CMK (cell line): ENCODE measurements at regions not wholly inside any gene's neighbourhood (a gene's known extent, or its start where the extent isn't known, plus 50 kb on each side); places are given as distances from the start of the nearest gene placed in this dataset.

Source experiments
- DNase-seq: peaks from one replicate; pipeline ENCODE4 v3.0.0-alpha.2; 2010; ENCODE audit warnings: low read depth

DNA sequence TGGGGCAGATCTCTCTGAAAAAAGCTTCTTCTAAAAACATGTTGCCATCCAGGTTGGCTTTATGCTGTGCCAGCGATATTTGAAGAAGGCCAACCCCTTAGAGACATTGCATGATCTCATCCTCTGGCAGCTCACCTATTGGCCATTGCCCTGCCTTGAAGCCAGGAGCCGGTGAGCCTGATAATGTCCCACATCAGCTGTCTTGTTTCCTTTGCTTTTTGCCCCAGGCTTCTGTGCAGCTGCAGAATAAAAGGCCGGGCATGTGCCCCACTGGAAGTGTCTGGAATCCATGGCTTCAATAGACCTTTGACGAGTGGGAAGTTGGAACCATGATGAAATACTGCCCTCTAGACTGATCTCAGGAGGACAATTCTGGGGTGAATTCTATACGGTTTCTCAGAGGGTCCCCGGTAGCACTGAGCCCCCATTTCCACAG is 523.5 kb upstream of the ZEB2 start:
- DNase-seq, result no peak

DNA sequence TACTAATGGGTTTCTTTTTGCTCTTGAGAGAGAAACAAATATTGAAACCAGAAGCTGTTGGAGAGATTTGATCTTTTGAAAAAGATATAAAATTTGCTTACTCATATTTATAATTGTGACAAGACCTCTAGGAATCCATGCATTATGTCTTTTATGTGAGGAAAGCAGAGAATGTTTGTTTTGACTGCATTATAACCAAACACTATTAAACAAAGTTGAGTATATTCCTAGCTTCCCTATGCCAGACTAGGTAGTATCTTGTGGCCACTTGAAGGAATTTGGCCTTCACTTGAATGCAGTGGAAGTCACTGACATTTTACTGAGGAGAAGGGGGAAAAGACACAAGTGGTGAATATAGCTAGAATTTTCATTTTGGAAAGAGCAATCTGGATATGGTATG is 521.8 kb upstream of the ZEB2 start:
- no peak for DNase-seq

DNA sequence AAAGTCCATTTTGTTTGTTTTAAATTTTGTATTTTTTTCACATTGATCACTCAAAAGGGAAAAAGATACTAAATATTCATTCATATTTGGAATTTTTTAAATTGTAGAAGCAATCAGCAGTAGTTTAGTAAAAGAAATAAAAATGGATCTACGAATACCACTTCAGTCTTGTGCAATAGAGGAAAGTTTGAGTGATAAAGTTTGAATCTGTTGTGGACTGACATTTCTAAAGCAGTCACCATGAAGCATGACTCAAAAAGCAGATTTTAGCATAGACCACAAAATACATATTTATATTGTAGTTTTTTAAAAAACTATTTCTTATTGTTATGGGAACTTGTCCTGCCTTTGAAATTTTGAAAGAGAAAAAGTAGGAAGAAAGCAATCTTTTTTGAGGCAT is 520.5 kb upstream of the ZEB2 start:
- no peak for DNase-seq

DNA sequence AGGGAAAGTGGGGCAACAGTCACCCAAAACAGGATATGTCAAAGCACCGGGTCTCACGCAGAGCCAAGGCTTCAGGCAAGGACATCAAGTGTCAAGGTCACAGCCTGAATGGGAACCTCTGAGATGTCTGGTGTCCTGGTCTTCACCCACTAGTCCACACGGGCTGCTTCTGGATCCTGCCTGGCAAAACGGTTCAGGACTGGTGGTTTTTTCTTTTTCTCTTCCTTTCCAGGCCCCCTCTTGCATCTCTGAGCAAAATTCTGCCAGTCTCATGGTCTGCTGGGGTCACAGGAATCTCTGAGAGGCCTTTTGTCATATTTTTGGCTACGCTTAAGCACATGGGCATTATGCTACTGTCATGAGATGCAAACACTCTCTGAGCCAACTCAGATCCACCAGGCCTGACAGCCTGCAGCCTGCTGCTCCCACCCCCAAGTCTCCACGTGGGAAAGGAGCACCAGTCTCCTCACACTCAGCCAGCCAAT is 518.2 kb upstream of the ZEB2 start:
- DNase-seq, result no peak

DNA sequence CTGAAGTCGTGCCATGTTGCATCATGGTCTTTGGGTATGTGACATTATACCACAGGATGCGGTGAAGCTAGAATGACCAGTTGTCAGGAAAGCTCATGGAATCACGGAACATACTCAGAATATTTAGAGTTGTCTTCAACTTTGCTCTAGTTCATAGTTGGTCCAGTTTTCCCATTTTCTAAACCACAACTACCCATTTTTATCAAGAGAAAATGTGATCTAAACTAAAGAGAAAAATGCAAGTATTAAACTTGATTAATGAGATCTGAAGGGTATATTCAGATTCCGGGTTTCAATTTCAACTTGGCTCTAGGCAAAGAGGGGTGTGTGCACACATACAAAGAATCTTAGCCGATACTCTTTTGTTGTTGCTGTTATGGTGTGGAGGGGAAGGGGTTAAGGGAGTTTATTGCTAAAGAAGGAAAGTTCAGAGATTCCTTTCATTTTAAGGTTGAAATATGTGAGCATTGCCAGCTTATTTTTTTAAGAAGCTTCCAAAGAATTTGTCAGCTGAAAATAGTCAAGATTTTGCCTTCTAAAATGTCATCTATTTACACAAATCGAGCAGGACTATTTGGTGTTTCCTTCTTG is 516.6 kb upstream of the ZEB2 start:
- DNase-seq, result no peak

DNA sequence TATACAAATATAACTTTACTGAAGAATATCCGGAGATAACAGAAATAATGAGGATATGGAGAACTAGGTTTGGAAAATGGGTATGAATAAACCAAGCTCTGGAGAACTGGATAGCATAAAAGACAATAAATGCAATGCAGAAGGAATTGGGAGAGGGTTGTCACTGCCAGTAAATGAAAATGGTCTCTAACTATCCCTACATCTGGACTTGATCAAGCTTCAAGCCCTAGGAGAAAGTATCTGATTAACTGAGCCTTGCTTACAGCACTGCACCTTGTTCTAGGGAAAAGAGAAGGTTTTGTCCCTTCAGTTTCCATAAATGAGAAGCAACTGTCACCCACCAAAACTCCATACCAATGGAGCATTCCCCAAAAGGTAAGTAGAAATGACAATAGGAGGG is 514.6 kb upstream of the ZEB2 start:
- no peak for DNase-seq

DNA sequence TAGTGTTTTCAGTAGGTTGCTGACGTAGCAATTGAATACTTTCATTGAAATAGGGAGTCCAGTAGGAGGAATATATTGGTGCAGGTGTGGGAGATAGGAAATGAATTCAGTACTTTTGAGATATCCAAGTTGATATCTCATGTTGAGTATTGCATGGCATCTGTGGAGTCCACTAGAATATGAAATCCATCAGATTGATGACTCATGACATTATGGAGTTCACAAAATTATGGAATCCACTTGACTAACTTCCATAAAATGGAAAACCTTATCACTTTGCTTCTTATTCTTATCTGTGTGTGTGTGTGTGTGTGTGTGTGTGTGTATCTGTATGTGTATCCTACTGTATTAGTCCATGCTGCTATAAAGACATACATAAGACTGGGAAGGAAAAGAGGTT is 513.5 kb upstream of the ZEB2 start:
- DNase-seq, result no peak

DNA sequence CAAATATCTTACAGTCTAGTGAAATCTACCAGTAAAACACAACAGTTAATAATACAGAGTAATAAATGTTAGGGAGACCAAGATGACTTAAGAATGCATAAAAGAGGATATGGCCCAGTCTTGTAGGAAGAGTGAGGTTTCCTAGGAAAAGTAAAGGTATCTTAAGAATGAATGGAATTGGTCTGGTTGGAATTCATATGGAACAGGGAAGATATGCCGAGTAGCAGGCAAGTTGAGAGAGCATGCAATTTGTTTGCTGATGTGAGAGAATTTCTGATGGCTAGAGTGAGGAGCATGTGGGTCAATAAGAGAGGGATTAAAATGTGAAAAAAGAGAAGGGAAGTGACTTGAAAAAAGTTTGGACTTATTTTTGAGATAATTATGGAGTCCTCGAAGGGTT is 512.9 kb upstream of the ZEB2 start:
- no peak for DNase-seq

DNA sequence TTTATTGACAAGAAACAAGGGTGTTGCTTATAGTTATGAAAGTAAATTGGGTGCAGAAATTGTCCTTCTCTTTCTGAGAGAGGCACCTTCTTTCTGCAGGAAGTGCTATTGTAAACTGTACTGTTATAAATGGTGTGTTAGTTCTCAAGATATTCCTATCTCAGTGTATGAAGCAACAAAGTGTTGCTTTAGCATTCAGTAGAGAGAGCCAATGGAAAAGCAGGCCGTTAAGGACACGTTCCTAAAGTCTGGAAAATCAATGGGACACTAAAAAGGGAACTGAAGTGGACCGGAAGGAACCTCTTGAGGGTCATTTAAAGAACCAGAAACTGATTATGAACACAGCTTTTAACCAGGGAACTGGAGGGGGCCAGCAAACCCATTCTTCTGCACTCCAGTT is 510.0 kb upstream of the ZEB2 start:
- no peak for DNase-seq

DNA sequence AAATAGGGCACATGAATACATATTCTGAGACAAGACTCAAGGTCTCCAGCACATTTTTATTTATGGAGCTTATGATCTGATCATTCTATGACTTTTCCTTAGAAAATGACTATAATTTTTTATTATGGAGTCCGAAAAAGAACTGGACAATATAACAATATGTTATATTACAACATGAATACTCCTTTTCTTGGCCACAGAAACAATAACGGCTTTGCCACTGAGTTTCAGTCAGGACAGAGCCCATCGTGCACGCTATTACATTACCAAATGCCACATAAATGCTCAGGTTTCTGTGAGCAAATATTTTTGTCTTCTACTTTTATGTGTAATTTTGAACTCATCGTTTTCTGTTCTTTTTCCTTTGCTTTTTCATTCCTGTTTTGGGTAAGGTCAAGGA is 509.2 kb upstream of the ZEB2 start:
- DNase-seq, result no peak

DNA sequence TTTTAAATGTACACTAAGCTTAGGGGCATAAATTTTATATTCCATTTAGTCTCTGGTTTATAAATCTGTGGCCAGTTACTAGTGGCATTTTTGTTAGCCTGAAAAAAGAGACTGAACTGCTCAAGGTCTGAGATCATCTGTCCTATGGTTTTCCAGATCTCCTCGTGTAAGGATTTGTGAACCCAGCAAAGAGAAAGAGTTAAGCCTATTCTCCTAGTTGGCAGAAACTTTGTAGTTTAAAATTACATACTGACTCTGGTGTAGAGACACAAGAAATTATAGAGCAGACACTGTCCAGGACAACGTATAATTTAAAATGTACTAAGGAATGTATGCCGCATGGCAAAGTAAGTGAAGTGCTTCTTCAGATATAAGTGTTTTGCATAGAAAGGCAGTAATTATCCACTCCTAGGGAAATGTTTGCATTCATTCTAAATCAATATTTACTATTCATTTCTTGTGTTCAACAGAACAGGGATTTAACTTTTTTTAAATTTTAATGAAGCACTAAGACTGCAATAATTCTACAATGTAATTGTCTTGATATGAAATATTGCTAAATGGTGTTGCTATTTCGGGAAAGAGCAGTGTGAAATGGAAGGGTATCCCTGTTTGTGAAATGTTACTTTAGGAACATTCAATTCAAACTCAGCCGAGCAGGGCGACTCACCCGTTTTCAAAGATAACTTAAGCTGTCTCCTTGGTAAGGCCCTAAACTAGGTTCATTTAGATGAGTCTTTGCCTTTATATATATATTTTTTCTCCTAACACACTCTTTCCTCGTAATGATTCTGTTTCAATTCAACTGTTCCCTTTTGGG is 508.4 kb upstream of the ZEB2 start:
- no peak for DNase-seq

DNA sequence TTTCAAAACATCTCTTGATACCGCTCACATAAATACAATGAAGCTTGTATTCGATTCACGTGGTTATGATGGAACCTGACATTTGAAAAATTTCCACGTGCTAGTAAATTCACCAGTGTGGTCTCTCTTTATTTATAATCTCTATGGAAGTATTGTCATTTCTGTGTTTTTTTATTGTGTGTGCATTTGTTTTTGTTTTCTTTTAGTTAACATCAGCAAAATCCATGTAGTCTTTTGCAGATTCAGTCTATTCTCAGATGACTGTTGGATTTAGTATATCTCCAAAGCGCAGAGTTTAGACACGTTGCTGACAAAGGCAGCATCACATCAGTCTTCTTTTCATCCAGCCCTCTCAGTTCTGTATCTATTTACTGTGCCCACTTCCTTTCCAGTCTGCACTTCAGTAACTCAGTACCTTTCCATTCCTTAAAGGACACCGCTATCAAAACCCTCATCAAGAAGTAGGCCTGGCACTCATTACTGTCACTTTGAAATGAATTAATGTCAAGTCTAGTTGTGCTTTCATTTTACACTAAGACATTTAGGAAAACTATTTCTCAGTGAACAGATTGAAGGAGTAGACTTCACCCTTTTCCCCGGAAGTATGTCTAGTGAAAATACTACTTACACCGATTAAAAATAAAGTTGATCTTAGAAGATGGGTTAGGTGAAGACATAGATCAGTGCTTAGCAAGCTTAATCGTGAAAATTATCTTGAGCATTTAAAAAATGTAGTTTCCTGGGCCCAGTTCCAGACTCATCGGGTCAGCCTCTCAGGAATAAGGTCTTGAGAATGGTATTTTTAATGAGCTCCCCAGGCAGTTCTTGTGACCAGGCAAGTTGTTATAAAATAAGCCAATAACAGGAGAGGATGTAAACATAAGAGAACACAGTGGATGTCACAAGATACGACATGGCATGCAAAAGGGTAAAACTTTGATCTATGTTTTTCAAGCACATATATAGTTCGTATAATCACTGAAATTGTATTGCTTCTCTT is 506.8 kb upstream of the ZEB2 start:
- DNase-seq, result no peak

DNA sequence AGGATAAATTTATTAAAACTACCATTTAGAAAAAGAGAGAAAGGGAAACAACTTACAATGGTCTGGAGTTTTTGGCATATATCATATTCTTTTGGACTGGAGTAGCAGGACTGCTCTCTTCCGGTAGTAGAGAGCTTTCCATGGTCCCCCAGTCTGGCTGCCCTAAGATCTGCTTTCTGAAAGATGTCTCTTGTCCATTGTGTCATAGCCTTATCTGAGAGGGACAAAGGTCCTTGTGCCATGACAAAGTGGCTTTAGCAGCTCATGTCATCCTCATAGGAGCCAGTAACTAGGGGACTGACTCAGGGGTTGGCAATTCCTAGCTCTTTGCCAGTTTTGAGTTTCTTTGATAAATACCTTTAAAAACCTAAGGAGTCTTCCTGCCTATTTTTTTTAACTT is 505.5 kb upstream of the ZEB2 start:
- DNase-seq, result no peak

DNA sequence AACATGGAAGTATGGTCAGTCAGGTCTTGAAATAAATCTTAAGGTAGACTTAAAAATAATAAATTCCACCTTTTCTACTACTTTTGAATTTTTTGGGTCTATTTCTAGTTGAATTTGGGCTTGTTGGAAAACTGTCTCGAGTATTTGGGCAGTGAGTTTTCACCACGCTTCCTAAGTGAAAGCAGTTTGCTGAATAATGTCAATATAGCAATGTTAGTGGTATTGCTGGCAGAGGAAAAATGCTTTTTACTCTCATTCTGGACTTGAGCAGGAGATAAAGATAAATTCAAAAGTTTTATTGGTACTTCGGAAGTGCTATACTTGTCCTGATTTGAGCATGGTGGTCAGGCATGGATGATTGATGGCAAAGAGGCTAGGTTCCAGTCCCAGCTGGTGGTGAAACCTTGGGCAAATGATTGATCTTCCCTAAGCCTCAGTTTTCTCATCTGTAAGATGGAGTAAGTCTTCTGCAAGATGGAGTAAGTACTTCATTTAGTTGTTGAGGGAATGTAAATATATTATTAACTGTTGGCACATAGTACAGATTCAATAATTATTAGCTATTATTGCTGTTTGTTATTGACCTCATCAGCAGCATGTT is 503.5 kb upstream of the ZEB2 start:
- no peak for DNase-seq

DNA sequence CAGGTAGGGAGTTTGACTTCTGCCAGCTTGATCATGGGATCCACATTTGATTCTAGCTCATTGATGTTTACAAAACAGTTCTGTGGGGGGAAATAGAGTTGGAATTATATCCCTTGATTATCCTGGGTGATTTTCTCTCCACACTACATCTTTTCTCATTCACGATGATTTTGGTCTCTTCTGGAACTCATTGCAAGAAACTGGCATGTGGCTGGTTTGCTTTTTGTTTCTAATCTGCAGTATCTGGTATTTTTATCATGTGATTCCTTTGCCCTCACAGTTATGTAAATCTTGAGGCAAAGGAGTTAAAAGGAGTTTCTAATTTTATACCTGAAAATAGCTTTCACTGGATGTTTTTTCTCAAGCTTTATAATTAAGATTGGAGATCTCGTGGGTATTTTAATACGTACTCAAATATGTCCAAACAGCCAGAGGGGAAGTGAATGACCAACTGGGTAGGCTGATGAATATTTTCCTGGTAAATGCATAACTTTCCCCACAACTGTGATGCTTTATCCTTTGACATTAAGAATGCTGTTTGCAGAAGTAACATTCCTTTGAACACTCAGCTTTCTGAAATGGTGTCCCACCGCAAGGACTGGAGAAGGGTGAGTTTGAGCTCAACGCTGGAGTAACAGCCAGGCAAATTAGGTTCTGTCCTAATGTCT is 502.9 kb upstream of the ZEB2 start:
- DNase-seq, result no peak

DNA sequence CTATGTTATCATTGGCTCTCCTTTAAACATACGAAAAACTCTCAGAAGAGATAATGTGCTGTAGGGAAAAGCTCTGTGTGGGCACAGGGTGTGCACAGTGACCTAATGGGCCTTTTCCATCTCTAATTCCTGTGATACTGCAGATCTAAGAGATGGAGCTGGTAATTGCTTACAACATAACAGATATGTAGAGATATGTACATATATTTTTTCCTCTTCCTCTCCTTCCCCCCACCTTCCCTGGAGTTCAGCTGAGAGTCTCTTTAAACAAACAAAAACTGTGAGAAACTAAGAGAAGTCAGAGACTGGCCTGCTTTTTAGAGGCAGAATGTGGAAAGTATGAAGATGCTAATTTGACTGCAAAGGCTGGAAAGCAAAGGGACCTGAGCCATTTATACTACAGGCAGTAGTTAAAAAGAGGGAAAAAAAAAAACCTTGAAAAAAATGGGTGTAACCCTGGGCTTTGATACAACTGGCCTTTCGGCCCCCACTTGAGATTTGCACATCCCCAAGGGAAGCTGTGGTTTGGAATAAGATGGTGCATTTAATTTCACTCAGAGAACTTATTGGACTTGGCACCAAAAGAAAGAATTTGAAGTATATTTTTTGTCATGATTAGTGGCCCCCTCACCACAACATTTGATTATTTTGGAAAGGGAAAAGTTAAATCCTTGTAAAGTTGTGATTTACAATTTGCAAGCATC is 502.2 kb upstream of the ZEB2 start:
- DNase-seq, result no peak

DNA sequence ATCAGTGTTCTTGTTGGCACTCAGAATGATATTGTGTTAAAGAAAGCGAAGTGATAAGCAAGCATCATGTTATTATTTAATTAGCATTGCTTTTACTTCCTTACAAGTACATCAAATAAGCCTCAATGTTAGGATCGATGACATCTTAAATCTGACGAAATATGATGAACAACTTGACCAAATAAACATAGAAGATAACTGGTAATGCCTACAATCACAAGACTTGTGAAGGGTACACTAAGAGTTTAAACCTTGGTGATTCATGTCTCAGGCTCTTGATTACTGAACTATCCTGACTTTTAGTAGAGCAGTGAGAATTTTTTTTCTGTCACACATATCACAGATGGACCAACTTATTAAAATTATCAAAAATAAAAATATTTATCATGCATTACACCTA is 500.8 kb upstream of the ZEB2 start:
- no peak for DNase-seq

DNA sequence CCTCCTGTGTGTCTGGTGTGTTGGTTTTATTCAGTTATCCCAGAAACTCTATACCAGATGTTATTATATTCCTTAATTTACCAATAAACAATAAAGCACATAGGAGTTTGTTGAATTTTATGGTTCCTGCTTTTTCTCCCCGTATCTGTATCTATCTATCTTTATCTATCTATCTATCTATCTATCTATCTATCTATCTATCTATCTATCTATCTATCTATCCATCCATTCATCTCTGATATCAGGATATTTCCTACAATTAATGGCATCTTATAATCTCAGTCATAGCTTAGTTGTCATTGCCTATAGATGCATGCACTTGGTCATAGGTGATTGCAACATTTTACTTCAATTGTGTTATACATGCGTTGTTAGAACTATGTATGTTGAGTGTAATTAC is 500.2 kb upstream of the ZEB2 start:
- no peak for DNase-seq

DNA sequence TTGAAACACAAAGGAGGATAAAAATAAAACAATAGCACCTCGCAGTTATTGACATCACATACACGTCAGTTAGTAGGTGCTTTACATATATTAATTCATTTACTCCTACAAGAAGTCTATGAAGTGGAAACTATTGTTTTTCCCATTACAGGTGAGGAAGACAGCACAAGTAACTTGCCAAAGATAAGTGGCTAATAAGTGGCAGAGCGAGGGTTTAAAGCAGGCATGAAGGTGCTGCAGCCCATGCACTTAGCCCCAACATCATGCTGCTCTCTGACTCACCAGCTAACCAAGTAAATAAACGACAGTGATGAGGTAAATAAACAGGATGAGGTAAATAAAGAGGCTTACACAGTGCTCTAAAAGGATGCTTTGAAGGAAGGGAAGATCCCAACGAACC is 498.6 kb upstream of the ZEB2 start:
- DNase-seq, result no peak

DNA sequence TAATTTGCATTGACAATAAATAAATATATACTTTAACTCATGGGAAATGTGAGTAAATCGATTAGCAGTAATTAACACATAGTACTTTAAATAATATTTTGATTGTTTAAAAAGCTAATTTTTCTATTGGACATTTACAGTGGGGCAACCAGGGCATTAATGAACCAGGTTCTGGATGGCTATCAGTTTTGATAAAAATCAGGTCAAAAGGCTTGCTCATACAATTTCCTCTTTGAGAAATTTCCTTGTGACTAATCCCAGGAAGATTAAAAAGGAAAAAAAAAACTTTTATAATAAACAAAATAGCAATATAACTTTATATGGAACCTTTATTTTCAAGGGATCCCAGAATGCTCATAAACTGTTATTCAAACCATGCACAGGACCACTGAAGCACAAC is 497.2 kb upstream of the ZEB2 start:
- no peak for DNase-seq

DNA sequence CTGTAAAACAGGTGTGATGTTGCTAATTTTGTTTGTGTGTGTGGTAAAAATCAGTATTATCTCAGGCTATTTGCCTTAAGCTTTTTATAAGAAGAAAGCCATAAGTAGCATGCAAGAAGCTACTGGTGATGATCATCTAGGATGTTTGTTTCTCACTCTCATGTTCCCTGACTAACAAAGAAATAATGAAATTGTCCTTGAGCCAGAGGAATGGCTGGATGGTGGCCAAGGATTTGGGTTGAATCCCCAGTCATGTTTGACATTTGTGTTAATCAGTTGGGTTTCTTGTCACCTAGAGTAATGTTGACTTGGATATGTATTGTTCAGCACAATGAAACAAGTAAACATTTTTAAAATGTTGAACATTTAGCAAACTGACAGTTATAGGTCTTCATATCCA is 496.8 kb upstream of the ZEB2 start:
- no peak for DNase-seq
